MCF 10A (cell line): ENCODE measurements at regions not wholly inside any gene's neighbourhood (a gene's known extent, or its start where the extent isn't known, plus 50 kb on each side); places are given as distances from the start of the nearest gene placed in this dataset.

Experiments
- BruUV-seq: library from RNA; stranded (reverse); fragments of 400-500 nt; replicated peaks from 2 replicates; lab custom pipeline; 2021; lab: Mats Ljungman, UMichigan
- CTCF ChIA-PET: fragments of 300-600 bp; sonication (Branson Sonifier 250); formaldehyde crosslinking; extraction: SDS; loops from one replicate; lab custom pipeline; 2021; ENCODE audit warnings: antibody characterized with exemption, inconsistent platforms; lab: Yijun Ruan, JAX
- POLR2A ChIA-PET: fragments of 300-600, 350-650 bp; sonication (Branson Sonifier 250); formaldehyde crosslinking; extraction: SDS; loops from one replicate; lab custom pipeline; 2020; ENCODE audit warnings: antibody characterized with exemption, inconsistent platforms; lab: Yijun Ruan, JAX
- DNase-seq: peaks from one replicate; pipeline ENCODE4 v3.0.0-alpha.2; 2018; ENCODE audit not compliant: unreplicated experiment
- H3K27ac Mint-ChIP-seq: one replicate; pipeline ENCODE4 v1.8.0; 2022; ENCODE audit warnings: mild to moderate bottlenecking, low read depth, mixed read lengths; ENCODE audit not compliant: unreplicated experiment
- H3K27me3 Mint-ChIP-seq: one replicate; pipeline ENCODE4 v1.8.0; 2022; ENCODE audit warnings: mixed read lengths; ENCODE audit not compliant: insufficient read depth, unreplicated experiment
- H3K36me3 Mint-ChIP-seq: one replicate; pipeline ENCODE4 v1.8.0; 2022; ENCODE audit warnings: mild to moderate bottlenecking, moderate library complexity, mixed read lengths; ENCODE audit not compliant: insufficient read depth, unreplicated experiment
- H3K4me1 Mint-ChIP-seq: one replicate; pipeline ENCODE4 v1.8.0; 2022; ENCODE audit warnings: mixed read lengths; ENCODE audit not compliant: insufficient read depth, unreplicated experiment
- H3K4me3 Mint-ChIP-seq: one replicate; pipeline ENCODE4 v1.8.0; 2022; ENCODE audit warnings: mild to moderate bottlenecking, moderate library complexity, mixed read lengths; ENCODE audit not compliant: unreplicated experiment
- H3K9me3 Mint-ChIP-seq: one replicate; pipeline ENCODE4 v1.8.0; 2022; ENCODE audit warnings: mixed read lengths; ENCODE audit not compliant: unreplicated experiment
- intact Hi-C: fragments of 100-400 bp; cut with micrococcal nuclease; formaldehyde crosslinking; loops from 2 replicates; pipeline ENCODE4 v1.14.1; 2022
- TF ChIP-seq, protein P1 (sequence below): fragments of 200-600 bp; IDR thresholded peaks from one replicate; pipeline ENCODE4 v1.8.0; 2022; ENCODE audit warnings: antibody characterized with exemption, mild to moderate bottlenecking; ENCODE audit not compliant: unreplicated experiment

DNA sequence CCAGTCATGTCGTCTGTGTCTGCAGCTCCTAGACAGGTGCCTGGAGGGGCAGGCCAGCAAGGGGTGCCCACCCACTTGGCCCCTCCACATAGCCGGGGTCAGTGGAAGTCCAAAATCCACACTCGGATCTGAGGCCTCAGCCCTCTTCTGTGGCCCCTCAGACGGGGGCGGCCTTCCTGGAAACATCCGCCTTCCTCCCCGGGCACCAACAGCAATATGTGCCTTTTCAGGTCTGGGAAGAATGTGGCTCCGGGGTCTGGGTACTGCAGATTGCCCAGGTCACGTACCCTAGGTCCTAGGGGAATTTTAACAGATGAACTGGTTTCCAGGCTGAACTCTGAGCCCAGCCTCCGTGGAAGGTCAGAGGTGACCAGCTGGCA, 208.6 kb downstream of the CTTN start:
- H3K27ac Mint-ChIP-seq, result no peak overlapping the region
- ChIA-PET CTCF (no interaction called here), POLR2A (interaction anchor here (0.7 kb wide), 1 partner anchor 22 kb away, joined by 3 read pairs; no protein-coding TSS in a partner anchor)
- TF ChIP-seq, protein P1, sequence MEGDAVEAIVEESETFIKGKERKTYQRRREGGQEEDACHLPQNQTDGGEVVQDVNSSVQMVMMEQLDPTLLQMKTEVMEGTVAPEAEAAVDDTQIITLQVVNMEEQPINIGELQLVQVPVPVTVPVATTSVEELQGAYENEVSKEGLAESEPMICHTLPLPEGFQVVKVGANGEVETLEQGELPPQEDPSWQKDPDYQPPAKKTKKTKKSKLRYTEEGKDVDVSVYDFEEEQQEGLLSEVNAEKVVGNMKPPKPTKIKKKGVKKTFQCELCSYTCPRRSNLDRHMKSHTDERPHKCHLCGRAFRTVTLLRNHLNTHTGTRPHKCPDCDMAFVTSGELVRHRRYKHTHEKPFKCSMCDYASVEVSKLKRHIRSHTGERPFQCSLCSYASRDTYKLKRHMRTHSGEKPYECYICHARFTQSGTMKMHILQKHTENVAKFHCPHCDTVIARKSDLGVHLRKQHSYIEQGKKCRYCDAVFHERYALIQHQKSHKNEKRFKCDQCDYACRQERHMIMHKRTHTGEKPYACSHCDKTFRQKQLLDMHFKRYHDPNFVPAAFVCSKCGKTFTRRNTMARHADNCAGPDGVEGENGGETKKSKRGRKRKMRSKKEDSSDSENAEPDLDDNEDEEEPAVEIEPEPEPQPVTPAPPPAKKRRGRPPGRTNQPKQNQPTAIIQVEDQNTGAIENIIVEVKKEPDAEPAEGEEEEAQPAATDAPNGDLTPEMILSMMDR, result no peak
- no peak overlapping the region for H3K4me3 Mint-ChIP-seq
- intact Hi-C loops, result no loop called here
- H3K36me3 Mint-ChIP-seq, result no peaks in the 10 kb centered on the region
- BruUV-seq, result no TSS peak
- no peaks in the 10 kb centered on the region for H3K9me3 Mint-ChIP-seq
- no peak for DNase-seq
- H3K4me1 Mint-ChIP-seq, result no peaks in the 10 kb centered on the region
- H3K27me3 Mint-ChIP-seq, result no peaks in the 10 kb centered on the region

DNA sequence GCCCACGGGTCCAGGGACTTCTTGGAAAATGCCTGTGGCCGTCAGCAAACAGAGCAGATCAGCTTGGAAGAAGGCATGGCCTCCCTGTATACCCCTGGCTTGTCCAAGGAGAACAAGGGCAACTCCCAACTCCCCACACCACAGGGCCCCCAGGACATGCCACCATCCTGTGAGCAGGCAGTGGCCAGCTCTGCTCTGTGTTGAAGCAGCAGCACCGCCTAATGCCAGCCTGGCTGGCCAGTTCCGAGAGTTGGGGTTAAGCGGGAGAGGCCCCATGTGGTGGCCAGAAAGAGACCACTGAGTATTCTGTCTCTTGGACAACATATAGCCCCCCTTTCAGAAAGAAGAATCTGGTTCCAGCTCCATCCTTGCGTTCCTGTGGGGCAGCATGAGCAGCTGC, 209.2 kb downstream of the CTTN start:
- intact Hi-C loops, result no loop called here
- no peaks in the 10 kb centered on the region for H3K27me3 Mint-ChIP-seq
- no peaks in the 10 kb centered on the region for H3K4me1 Mint-ChIP-seq
- ChIA-PET POLR2A (no interaction called here), CTCF (no interaction called here)
- BruUV-seq, result no TSS peak
- no peak overlapping the region for H3K4me3 Mint-ChIP-seq
- H3K27ac Mint-ChIP-seq, result no peak overlapping the region
- TF ChIP-seq, protein P1, result no peak
- no peak for DNase-seq
- H3K36me3 Mint-ChIP-seq, result no peaks in the 10 kb centered on the region
- H3K9me3 Mint-ChIP-seq, result no peaks in the 10 kb centered on the region

DNA sequence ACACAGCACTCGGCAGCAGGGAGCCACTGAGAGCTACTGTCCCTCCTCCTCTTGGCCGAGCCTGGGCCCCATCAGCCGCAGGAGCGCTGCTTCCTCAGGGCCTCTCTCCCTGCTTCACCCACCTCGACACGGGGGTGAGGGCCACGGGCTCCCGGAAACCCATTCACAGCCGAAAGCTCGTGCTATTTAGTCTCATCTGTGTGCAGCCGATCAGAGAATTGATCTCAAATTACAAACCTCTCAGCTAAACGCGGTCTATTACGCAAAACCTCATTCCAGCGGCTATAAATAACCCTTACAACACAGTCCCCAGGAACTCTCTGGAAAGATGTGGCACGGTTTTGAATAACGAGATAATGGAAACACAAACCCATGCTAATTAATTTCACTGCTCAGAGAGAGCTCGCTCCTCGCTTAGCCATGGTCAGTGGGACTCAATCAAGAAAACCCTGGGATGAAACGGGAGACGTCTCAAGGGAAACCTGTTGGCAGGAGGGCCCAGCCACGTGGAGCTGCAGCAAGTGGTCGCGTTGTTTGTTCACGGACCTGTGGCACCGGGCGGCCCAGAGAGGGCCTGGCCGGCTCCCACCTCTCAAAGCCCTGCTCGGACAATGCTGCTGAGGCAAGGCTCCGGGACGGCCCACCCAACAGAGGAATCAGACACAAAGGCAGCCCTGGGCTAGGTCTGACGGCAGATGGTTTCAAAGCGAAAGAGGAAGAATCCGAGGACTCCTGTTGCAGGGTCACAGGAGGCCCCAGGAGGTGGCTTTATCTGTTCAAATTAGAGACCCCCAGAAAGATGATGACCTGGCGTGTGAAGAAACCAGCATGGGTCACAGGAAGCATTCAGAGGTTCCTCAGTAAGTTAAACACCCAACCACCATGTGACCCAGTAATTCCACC, 210.5 kb downstream of the CTTN start:
- TF ChIP-seq, protein P1, result no peak
- H3K4me1 Mint-ChIP-seq, result no peaks in the 10 kb centered on the region
- no TSS peak for BruUV-seq
- H3K27ac Mint-ChIP-seq, result no peak overlapping the region
- ChIA-PET POLR2A (no interaction called here), CTCF (no interaction called here)
- intact Hi-C loops, result no loop called here
- H3K36me3 Mint-ChIP-seq, result no peaks in the 10 kb centered on the region
- H3K27me3 Mint-ChIP-seq, result no peaks in the 10 kb centered on the region
- no peak for DNase-seq
- no peaks in the 10 kb centered on the region for H3K9me3 Mint-ChIP-seq
- H3K4me3 Mint-ChIP-seq, result no peak overlapping the region

DNA sequence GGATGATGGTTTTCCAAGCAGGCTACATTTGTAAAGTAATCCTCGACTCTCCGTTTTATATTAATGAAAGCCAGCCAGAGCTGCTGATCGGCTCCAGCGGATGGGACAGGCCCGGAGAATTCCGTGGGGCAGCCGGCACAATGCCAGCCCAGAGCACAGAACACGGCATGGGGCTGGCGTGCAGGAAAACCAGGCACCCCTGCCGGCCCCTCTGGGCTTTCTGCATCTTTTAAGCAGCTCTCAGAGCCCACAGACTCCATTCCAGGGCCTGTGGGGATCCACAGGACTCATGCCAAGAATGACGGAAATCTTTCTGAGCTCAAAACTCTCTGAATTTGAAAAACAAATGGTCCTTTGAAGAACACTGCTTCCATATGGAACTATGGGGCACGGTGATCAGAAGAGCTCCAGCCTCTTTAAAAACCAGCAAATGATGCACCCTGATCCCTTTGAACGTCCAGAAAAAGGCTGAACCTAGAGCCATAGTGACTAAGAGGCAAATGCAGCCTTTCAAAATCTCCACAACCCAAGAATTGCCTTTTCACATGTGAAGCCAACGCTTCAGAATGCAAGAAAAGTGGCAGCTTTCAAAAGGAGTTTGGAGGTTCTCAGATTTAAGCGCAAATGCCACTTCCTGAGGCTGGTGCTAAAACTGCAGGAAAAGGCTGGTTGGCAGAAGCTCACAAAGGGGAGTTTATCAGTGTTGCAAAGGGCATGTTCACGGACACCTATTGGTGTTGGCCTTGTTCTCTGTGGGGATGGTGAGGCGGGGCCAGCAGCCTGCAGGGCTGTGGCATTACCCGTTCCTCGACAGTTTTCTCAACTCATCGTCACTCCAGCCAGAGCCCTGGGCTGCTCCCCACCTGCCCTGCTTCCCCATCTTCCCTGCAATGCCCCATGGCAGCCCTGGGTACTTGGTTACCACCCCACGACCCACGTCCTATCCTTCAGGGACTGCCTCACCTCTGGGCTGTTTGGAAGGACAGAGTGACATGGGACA, 212.5 kb downstream of the CTTN start:
- CTCF ChIA-PET, result no interaction called here
- POLR2A ChIA-PET, result no interaction called here
- no peak overlapping the region for H3K4me3 Mint-ChIP-seq
- no peaks in the 10 kb centered on the region for H3K9me3 Mint-ChIP-seq
- no peak for DNase-seq
- BruUV-seq, result no TSS peak
- H3K27ac Mint-ChIP-seq, result no peak overlapping the region
- TF ChIP-seq, protein P1, result no peak
- intact Hi-C loops, result no loop called here
- H3K27me3 Mint-ChIP-seq, result no peaks in the 10 kb centered on the region
- no peaks in the 10 kb centered on the region for H3K36me3 Mint-ChIP-seq
- H3K4me1 Mint-ChIP-seq, result no peaks in the 10 kb centered on the region
